ACC112 (cell line): ENCODE measurements at regions not wholly inside any gene's neighbourhood (a gene's known extent, or its start where the extent isn't known, plus 50 kb on each side); places are given as distances from the start of the nearest gene placed in this dataset.
"Not testable (repeated sequence)": the region's sequence is repeated elsewhere in the genome, so short reads cannot be mapped to it uniquely, and the experiment has no call there.

ENCODE experiments used
- H2AFZ ChIP-seq: fragments of 200-600 bp; sonication (generic); one replicate; pipeline ENCODE4 v1.6.0; 2017; ENCODE audit warnings: antibody characterized with exemption, low read length; ENCODE audit not compliant: unreplicated experiment
- H3K27ac ChIP-seq: fragments of 200-600 bp; sonication (generic); 2 replicates; pipeline ENCODE4 v1.5.1; 2014; ENCODE audit warnings: low read depth, mild to moderate bottlenecking, antibody characterized with exemption, low read length, moderate library complexity
- H3K27me3 ChIP-seq: fragments of 200-600 bp; sonication (generic); 2 replicates; pipeline ENCODE4 v1.6.1; 2014; ENCODE audit warnings: mild to moderate bottlenecking, antibody characterized with exemption, low read length, moderate library complexity, mixed read lengths; ENCODE audit not compliant: insufficient read depth
- H3K36me3 ChIP-seq: fragments of 200-600 bp; sonication (generic); 2 replicates; pipeline ENCODE4 v1.6.1; 2016; ENCODE audit warnings: mild to moderate bottlenecking, antibody characterized with exemption, low read length, moderate library complexity, mixed read lengths; ENCODE audit not compliant: insufficient read depth
- H3K4me1 ChIP-seq: fragments of 200-600 bp; sonication (generic); one replicate; pipeline ENCODE4 v1.6.1; 2016; ENCODE audit warnings: low read length, mixed read lengths; ENCODE audit not compliant: insufficient read depth, unreplicated experiment, control insufficient read depth
- H3K4me3 ChIP-seq: fragments of 200-600 bp; sonication (generic); 2 replicates; pipeline ENCODE4 v1.5.1; 2014; ENCODE audit warnings: mild to moderate bottlenecking, low read depth, low read length
- H3K79me2 ChIP-seq: fragments of 200-600 bp; sonication (generic); one replicate; pipeline ENCODE4 v1.6.0; 2016; ENCODE audit warnings: low read length; ENCODE audit not compliant: control insufficient read depth, unreplicated experiment, insufficient read depth

DNA sequence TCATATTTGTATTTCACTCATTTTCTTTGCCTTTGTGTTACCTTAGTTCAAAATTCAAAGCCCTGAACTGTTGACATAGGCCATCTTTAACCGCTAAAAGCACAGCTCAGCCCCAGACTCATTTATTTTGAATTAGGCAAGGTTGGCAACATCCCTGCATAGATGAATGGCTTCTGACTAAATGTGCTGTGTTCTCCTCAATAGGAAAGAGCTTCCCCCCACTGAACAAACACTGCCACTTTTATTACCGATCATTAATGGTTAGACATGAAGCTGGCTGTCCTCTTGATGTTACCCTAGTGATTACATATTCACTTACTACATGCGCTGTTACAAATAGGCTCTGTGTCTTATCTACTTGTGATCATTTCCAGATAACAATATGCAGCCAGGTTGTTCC, 170.7 kb downstream of the ADCYAP1 start:
- Histone ChIP-seq H3K79me2 (no peaks in the 10 kb centered on the region), H3K36me3 (no peaks in the 10 kb centered on the region), H3K4me1 (no peaks in the 10 kb centered on the region), H3K27me3 (no peaks in the 10 kb centered on the region), H3K27ac (no peak overlapping the region), H2AFZ (no peak overlapping the region), H3K4me3 (no peak overlapping the region)

GRCh38 chr18:1075876-1076275, 171.2 kb downstream of the ADCYAP1 start:
- H3K36me3 ChIP-seq = no peaks in the 10 kb centered on the region

GRCh38 chr18:1078301-1078700, 173.6 kb downstream of the ADCYAP1 start:
- H3K27me3 ChIP-seq = no peaks in the 10 kb centered on the region; the same call in 1 of the 2 replicates
- no peaks in the 10 kb centered on the region for H3K36me3 ChIP-seq
- no peak overlapping the region for H2AFZ ChIP-seq
- no peak overlapping the region for H3K27ac ChIP-seq
- H3K79me2 ChIP-seq = no peaks in the 10 kb centered on the region
- no peak overlapping the region for H3K4me3 ChIP-seq
- H3K4me1 ChIP-seq = no peaks in the 10 kb centered on the region

More at GRCh38 chr18:1075876-1076275, 171.2 kb downstream of the ADCYAP1 start:
- Histone ChIP-seq H2AFZ (no peak overlapping the region), H3K4me3 (no peak overlapping the region), H3K4me1 (no peaks in the 10 kb centered on the region), H3K27ac (no peak overlapping the region), H3K27me3 (no peaks in the 10 kb centered on the region; the same call in 1 of the 2 replicates), H3K79me2 (no peaks in the 10 kb centered on the region)

DNA sequence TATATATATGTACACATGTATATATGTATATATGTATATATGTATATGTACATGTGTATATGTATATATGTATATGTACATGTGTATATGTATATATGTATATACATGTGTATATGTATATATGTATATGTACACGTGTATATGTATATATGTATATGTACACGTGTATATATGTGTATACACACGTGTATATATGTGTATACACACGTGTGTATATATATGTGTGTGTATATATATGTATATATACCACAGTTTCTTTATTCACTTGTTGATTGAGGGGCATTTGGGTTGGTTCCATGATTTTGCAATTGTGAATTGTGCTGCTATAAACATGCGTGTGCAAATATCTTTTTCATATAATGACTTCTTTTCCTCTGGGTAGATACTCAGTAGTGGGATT, 179.0 kb downstream of the ADCYAP1 start:
- not testable (repeated sequence) for H3K36me3 ChIP-seq, H3K27me3 ChIP-seq, H3K4me3 ChIP-seq, H3K79me2 ChIP-seq, H2AFZ ChIP-seq, H3K27ac ChIP-seq, H3K4me1 ChIP-seq

DNA sequence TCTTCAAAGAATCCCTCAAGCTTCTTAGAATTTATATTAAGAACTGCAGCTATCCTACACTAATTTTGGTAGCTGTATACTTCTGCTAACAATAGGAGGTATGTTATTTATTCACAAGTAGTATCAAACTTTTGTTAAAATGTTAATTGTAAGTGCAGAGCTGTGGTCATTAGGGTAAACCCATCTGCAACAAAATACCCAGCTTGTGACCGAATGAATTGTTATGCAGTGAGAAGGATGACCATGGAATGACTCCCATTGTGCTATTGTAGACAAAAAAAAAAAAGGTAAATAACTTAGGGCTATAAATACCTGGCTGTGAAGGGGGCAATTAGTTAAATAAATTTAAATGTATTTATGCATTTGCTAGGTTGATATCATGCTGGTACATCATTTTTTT, 186.1 kb downstream of the ADCYAP1 start:
- Histone ChIP-seq H2AFZ (no peak overlapping the region), H3K4me3 (no peak overlapping the region), H3K27ac (no peak overlapping the region)

DNA sequence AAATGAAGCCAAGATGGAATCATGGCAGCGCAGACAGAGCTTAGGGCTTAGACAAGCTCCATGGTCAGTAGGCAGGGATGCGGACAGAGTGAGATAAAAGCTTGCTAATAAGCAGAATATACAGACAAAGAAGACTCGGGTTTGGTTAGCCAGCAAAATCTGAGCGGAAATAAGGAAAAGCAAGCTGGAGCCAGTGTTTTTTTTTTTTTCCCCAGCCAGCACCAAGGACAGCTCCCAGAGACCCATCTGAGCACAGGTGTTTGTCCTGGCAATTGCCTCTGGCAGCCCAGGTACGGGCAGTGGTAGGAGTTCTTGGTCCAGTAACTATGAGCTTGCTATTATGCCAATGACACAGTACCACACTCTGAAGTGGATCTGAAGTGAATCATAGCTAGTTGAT, 187.6 kb downstream of the ADCYAP1 start:
- Histone ChIP-seq H3K36me3 (no peaks in the 10 kb centered on the region), H3K27me3 (no peaks in the 10 kb centered on the region), H3K27ac (no peak overlapping the region), H3K79me2 (no peaks in the 10 kb centered on the region), H2AFZ (no peak overlapping the region), H3K4me1 (no peaks in the 10 kb centered on the region), H3K4me3 (no peak overlapping the region)

More for the DNA sequence above, 186.1 kb downstream of the ADCYAP1 start:
- Histone ChIP-seq H3K79me2 (no peaks in the 10 kb centered on the region), H3K36me3 (no peaks in the 10 kb centered on the region), H3K4me1 (no peaks in the 10 kb centered on the region), H3K27me3 (no peaks in the 10 kb centered on the region)

- Histone ChIP-seq H3K27ac (no peak overlapping the region), H3K36me3 (no peaks in the 10 kb centered on the region), H2AFZ (no peak overlapping the region), H3K4me3 (no peak overlapping the region), H3K4me1 (no peaks in the 10 kb centered on the region), H3K79me2 (no peaks in the 10 kb centered on the region), H3K27me3 (no peaks in the 10 kb centered on the region)
Observed at GRCh38 chr18:1094409-1094808, 189.7 kb downstream of the ADCYAP1 start.

DNA sequence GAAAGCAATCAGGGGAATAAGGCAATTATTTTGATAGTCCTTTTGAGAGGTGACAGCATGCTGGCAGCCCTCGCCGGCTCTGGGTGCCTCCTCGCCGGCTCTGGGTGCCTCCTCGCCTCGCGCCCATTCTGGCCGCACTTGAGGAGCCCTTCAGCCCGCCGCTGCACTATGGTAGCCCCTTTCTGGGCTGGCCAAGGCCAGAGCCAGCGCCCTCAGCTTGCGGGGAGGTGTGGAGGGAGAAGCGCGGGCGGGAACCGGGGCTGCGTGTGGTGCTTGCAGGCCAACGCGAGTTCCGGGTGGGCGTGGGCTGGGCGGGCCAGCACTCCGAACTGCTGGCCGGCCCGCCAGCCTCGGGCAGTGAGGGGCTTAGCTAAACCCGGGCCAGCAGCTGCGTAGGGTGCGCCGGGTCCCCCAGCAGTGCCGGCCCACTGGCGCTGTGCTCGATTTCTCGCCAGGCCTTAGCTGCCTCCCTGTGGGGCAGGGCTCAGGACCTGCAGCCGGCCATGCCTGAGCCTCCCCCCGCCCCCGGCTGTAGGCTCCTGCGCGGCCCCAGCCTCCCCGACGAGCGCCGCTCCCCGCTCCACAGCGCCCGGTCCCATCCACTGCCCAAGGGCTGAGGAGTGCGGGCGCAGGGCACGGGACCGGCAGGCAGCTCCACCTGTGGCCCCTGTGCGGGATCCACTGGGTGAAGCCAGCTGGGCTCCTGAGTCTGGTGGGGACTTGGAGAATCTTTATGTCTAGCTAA, 193.5 kb downstream of the ADCYAP1 start:
- not testable (repeated sequence) for H3K27ac ChIP-seq, H3K36me3 ChIP-seq, H3K4me3 ChIP-seq, H3K79me2 ChIP-seq, H3K4me1 ChIP-seq, H3K27me3 ChIP-seq, H2AFZ ChIP-seq

GRCh38 chr18:1102848-1103247, 198.2 kb downstream of the ADCYAP1 start:
- H3K4me3 ChIP-seq = no peak overlapping the region
- H3K79me2 ChIP-seq = no peaks in the 10 kb centered on the region
- H2AFZ ChIP-seq = no peak overlapping the region
- H3K4me1 ChIP-seq = no peaks in the 10 kb centered on the region
- no peak overlapping the region for H3K27ac ChIP-seq
- H3K36me3 ChIP-seq = no peaks in the 10 kb centered on the region
- H3K27me3 ChIP-seq = no peaks in the 10 kb centered on the region

DNA sequence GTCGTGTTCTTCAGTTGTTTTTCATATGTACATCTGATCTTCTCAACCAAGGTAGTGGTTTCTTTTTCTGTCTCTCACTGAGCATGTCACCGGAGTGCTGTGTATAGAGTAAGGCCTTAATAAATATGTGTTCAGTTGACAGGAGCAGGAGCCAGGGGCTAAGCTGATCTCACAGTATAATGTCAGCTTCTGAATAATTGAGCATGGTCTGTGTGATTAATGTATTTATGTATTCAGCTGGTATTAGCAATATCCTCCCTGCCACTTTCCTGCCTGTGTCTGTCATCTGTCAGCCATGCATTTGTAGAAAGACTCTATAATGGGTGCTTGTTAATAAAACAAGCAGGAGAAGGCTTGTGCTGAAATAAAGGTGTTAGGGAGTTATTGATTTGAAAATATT, 198.9 kb downstream of the ADCYAP1 start:
- no peaks in the 10 kb centered on the region for H3K79me2 ChIP-seq
- no peaks in the 10 kb centered on the region for H3K4me1 ChIP-seq
- no peaks in the 10 kb centered on the region for H3K36me3 ChIP-seq
- no peak overlapping the region for H3K27ac ChIP-seq
- no peak overlapping the region for H2AFZ ChIP-seq
- H3K27me3 ChIP-seq = no peaks in the 10 kb centered on the region
- no peak overlapping the region for H3K4me3 ChIP-seq

GRCh38 chr18:1104181-1104881, 199.7 kb downstream of the ADCYAP1 start:
- Histone ChIP-seq H3K27ac (no peak overlapping the region), H3K36me3 (no peaks in the 10 kb centered on the region), H3K79me2 (no peaks in the 10 kb centered on the region), H3K27me3 (no peaks in the 10 kb centered on the region), H2AFZ (no peak overlapping the region), H3K4me1 (no peaks in the 10 kb centered on the region), H3K4me3 (no peak overlapping the region)
